Smooth muscle cell (in vitro differentiated cells): ENCODE measurements at regions not wholly inside any gene's neighbourhood (a gene's known extent, or its start where the extent isn't known, plus 50 kb on each side); places are given as distances from the start of the nearest gene placed in this dataset.

ENCODE experiments used
- DNase-seq: peaks from one replicate; lab custom pipeline; 2025; ENCODE audit not compliant: unreplicated experiment; lab: John Stamatoyannopoulos, UW
- H2AFZ ChIP-seq: fragments of 200-600 bp; sonication (generic); 2 replicates; pipeline ENCODE4 v1.6.0; 2016; ENCODE audit warnings: antibody characterized with exemption, low read depth, mild to moderate bottlenecking
- H3F3A ChIP-seq: fragments of 200-600 bp; sonication (generic); 2 replicates; pipeline ENCODE4 v1.6.0; 2017; ENCODE audit warnings: antibody characterized with exemption, low read depth
- H3K27ac ChIP-seq: fragments of 200-600 bp; sonication (generic); 2 replicates; pipeline ENCODE4 v1.5.1; 2016; ENCODE audit warnings: low read depth, mild to moderate bottlenecking
- H3K27me3 ChIP-seq: fragments of 200-600 bp; sonication (generic); 2 replicates; pipeline ENCODE4 v1.6.1; 2016; ENCODE audit warnings: low read depth, mild to moderate bottlenecking
- H3K36me3 ChIP-seq: fragments of 200-600 bp; sonication (generic); 2 replicates; pipeline ENCODE4 v1.5.1; 2016; ENCODE audit warnings: low read depth
- H3K4me1 ChIP-seq: fragments of 200-600 bp; sonication (generic); 2 replicates; pipeline ENCODE4 v1.5.1; 2016; ENCODE audit warnings: low read depth
- H3K4me2 ChIP-seq: fragments of 200-600 bp; sonication (generic); 2 replicates; pipeline ENCODE4 v1.6.0; 2016; ENCODE audit warnings: mild to moderate bottlenecking
- H3K4me3 ChIP-seq: fragments of 200-600 bp; sonication (generic); 2 replicates; pipeline ENCODE4 v1.5.1; 2016; ENCODE audit warnings: mild to moderate bottlenecking
- H3K79me2 ChIP-seq: fragments of 200-600 bp; sonication (generic); 2 replicates; pipeline ENCODE4 v1.6.0; 2016; ENCODE audit warnings: low read depth, mild to moderate bottlenecking
- H3K9ac ChIP-seq: fragments of 200-600 bp; sonication (generic); 2 replicates; pipeline ENCODE4 v1.6.0; 2016; ENCODE audit warnings: low read depth
- H3K9me3 ChIP-seq: fragments of 200-600 bp; sonication (generic); replicated peaks from 2 replicates; pipeline ENCODE4 v1.5.1; 2016; ENCODE audit warnings: low read depth
- H4K20me1 ChIP-seq: fragments of 200-600 bp; sonication (generic); 2 replicates; pipeline ENCODE4 v1.6.0; 2016; ENCODE audit warnings: low read depth
- WGBS: methylation state at CpG from one replicate; pipeline ENCODE4 v1.1.7; 2016; ENCODE audit warnings: low lambda C conversion rate; 5-methylcytosine and 5-hydroxymethylcytosine counted together
- TF ChIP-seq, protein P1 (sequence below): fragments of 200-600 bp; sonication (generic); IDR thresholded peaks from 2 replicates; pipeline ENCODE4 v1.5.1; 2017; ENCODE audit warnings: borderline replicate concordance, mild to moderate bottlenecking, antibody characterized with exemption; ENCODE audit not compliant: insufficient read depth, poor library complexity, severe bottlenecking

DNA sequence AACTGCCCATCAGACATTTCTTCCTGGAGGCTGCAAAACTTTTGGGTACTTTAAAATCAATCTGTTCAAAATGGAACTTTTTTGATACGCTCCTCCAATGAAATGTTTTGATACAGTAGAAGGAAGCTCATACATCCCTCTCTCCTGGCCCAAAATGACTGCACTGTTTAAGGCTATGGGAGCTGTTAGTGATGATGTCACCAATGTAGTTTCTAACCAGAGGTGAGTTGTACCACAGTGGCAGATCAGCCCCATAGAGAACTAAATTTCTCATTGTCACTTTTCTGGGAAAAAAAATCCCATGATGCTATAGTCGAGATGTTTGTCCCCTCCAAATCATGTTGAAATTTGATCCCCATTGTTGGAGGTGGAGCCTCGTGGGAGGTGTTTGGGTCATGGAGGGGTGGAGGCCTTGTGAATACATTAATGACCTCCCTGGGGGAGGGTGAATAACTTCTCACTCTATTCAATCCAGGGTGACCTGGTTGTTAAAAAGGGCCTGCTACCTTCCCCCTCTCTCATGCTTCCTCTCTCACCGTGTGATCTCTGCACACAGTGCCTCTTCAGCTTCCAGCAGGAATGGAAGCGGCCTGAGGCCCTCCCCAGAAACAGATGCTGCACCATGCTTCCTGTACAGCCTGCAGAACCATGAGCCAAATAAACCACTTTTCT is 117.4 kb upstream of the NPAS2 start:
- no peaks in the 10 kb centered on the region for H3K36me3 ChIP-seq
- no peak overlapping the region for H3K4me2 ChIP-seq
- TF ChIP-seq, protein P1, sequence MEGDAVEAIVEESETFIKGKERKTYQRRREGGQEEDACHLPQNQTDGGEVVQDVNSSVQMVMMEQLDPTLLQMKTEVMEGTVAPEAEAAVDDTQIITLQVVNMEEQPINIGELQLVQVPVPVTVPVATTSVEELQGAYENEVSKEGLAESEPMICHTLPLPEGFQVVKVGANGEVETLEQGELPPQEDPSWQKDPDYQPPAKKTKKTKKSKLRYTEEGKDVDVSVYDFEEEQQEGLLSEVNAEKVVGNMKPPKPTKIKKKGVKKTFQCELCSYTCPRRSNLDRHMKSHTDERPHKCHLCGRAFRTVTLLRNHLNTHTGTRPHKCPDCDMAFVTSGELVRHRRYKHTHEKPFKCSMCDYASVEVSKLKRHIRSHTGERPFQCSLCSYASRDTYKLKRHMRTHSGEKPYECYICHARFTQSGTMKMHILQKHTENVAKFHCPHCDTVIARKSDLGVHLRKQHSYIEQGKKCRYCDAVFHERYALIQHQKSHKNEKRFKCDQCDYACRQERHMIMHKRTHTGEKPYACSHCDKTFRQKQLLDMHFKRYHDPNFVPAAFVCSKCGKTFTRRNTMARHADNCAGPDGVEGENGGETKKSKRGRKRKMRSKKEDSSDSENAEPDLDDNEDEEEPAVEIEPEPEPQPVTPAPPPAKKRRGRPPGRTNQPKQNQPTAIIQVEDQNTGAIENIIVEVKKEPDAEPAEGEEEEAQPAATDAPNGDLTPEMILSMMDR = no peak
- no peaks in the 10 kb centered on the region for H3K9me3 ChIP-seq
- no peaks in the 10 kb centered on the region for H4K20me1 ChIP-seq
- 82% methylated on average over 5 of the region's 5 CpGs for WGBS
- H3K79me2 ChIP-seq = no peaks in the 10 kb centered on the region
- H3K4me1 ChIP-seq = no peaks in the 10 kb centered on the region
- no peak for DNase-seq
- H3K27ac ChIP-seq = no peak overlapping the region
- H3K9ac ChIP-seq = no peak overlapping the region
- no peaks in the 10 kb centered on the region for H3K27me3 ChIP-seq
- no peak overlapping the region for H2AFZ ChIP-seq
- no peak overlapping the region for H3K4me3 ChIP-seq
- no peaks in the 10 kb centered on the region for H3F3A ChIP-seq

DNA sequence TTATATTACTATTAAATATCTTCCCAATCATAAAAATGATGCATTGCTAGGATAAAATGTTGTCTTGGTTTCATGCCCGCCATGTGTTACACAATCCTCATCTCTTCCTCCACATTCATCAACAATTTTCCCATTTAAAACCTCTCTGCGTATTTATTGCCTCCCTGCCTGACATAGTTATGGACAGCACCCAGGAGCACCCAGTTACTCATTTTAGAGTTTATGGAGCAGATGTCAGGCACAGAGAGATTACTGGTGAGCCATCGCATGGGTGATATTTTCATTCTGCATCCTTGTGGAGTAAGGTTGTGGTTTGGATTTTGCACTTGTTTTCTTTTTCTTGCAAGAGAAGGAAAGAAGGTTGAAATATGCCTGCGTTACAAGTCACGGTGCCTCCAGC is 116.7 kb upstream of the NPAS2 start:
- DNase-seq = no peak
- TF ChIP-seq, protein P1 = no peak
- no peak overlapping the region for H2AFZ ChIP-seq
- H3K4me1 ChIP-seq = no peaks in the 10 kb centered on the region
- H3K79me2 ChIP-seq = no peaks in the 10 kb centered on the region
- no peak overlapping the region for H3K4me2 ChIP-seq
- H3K36me3 ChIP-seq = no peaks in the 10 kb centered on the region
- 89% methylated on average over 5 of the region's 5 CpGs for WGBS
- no peak overlapping the region for H3K4me3 ChIP-seq
- H3F3A ChIP-seq = no peaks in the 10 kb centered on the region
- no peaks in the 10 kb centered on the region for H3K9me3 ChIP-seq
- H3K27ac ChIP-seq = no peak overlapping the region
- H4K20me1 ChIP-seq = no peaks in the 10 kb centered on the region
- H3K9ac ChIP-seq = no peak overlapping the region
- no peaks in the 10 kb centered on the region for H3K27me3 ChIP-seq

DNA sequence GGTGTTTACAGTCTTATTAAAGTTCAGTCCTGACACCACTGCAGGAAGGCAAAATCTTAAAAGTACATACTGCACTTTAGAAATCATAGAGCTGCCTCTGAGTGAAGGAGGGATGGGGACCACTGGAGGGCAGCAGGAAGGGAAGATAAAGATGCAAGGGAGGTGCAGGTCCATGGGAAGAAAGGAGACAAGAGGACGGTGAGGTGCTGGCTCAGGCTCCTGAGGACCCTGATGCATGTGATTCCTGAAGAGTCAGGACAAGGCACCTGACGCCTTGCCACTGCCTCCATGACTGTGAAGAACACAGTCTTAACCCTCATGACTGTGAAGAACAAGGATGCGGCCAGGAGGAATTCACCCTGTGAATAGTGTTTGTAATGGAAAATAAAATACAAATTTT is 116.2 kb upstream of the NPAS2 start:
- Histone ChIP-seq H2AFZ (no peak overlapping the region), H3K36me3 (no peaks in the 10 kb centered on the region), H3K9ac (no peak overlapping the region), H3K27ac (no peak overlapping the region), H3K4me2 (no peak overlapping the region), H4K20me1 (no peaks in the 10 kb centered on the region), H3F3A (no peaks in the 10 kb centered on the region), H3K4me3 (no peak overlapping the region), H3K27me3 (no peaks in the 10 kb centered on the region), H3K4me1 (no peaks in the 10 kb centered on the region), H3K79me2 (no peaks in the 10 kb centered on the region), H3K9me3 (no peaks in the 10 kb centered on the region)
- WGBS = 80% methylated on average over 3 of the region's 3 CpGs
- no peak for DNase-seq
- TF ChIP-seq, protein P1 = no peak

DNA sequence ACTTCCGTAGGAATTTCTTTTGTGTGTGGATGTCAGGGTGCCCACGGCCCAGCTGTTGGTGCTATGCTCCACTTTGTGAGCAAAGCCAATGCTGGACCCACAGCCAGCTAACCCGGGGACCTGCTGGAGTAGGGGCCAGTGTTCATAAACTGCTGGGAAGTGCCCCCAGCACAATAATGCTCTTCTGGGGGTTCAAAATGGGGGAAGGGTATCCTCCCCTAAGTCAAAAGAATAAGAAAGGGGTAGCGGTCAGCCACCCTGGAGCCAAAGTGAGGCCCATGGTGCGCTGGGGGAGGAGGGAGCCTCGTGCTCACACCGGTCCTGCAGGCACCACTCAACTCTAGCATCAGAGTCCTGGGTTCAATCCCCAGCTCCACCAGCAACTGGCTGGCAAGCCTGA is 115.8 kb upstream of the NPAS2 start:
- H3K4me1 ChIP-seq = no peaks in the 10 kb centered on the region
- no peaks in the 10 kb centered on the region for H3K36me3 ChIP-seq
- H3F3A ChIP-seq = no peaks in the 10 kb centered on the region
- TF ChIP-seq, protein P1 = no peak
- H3K27ac ChIP-seq = no peak overlapping the region
- DNase-seq = no peak
- no peaks in the 10 kb centered on the region for H4K20me1 ChIP-seq
- whole genome bisulfite sequencing = 95% methylated on average over 7 of the region's 7 CpGs
- no peaks in the 10 kb centered on the region for H3K27me3 ChIP-seq
- no peaks in the 10 kb centered on the region for H3K79me2 ChIP-seq
- no peak overlapping the region for H2AFZ ChIP-seq
- no peak overlapping the region for H3K9ac ChIP-seq
- H3K9me3 ChIP-seq = no peaks in the 10 kb centered on the region
- no peak overlapping the region for H3K4me2 ChIP-seq
- no peak overlapping the region for H3K4me3 ChIP-seq
